ENCODE measurements at regions not wholly inside any gene's neighbourhood (a gene's known extent, or its start where the extent isn't known, plus 50 kb on each side); places are given as distances from the start of the nearest gene placed in this dataset.

- H3K27ac ChIP-seq (ENCODE audit: low read length): no peak overlapping the region
- no peak overlapping the region for H3K9ac ChIP-seq (ENCODE audit: low read length in 2 of 2)
- H3K4me1 ChIP-seq (ENCODE audit: control insufficient read depth, insufficient read depth, low read length): no peaks in the 10 kb centered on the region
- no peaks in the 10 kb centered on the region for H3K36me3 ChIP-seq (ENCODE audit: control insufficient read depth in 2 of 2, insufficient read depth in 2 of 2, low read length in 2 of 2)
- no peak overlapping the region for H3K4me3 ChIP-seq (ENCODE audit: low read length in 2 of 2)
- H3K27me3 ChIP-seq (ENCODE audit: control insufficient read depth in 1 of 2, insufficient read depth in 2 of 2, low read length in 2 of 2): no peaks in the 10 kb centered on the region
- no peaks in the 10 kb centered on the region for H3K9me3 ChIP-seq (ENCODE audit: control insufficient read depth in 2 of 2, low read length in 2 of 2)
Measured at GRCh38 chr11:70650075-70650909, 252.0 kb downstream of the CTTN start.

GRCh38 chr11:70651031-70651430 lies 252.7 kb downstream of the CTTN start:
- H3K27ac ChIP-seq (ENCODE audit: low read length): no peak overlapping the region
- no peak overlapping the region for H3K4me3 ChIP-seq (ENCODE audit: low read length in 2 of 2)
- no peaks in the 10 kb centered on the region for H3K4me1 ChIP-seq (ENCODE audit: control insufficient read depth, insufficient read depth, low read length)
- H3K9ac ChIP-seq (ENCODE audit: low read length in 2 of 2): no peak overlapping the region
- no peaks in the 10 kb centered on the region for H3K36me3 ChIP-seq (ENCODE audit: control insufficient read depth in 2 of 2, insufficient read depth in 2 of 2, low read length in 2 of 2)
- no peaks in the 10 kb centered on the region for H3K9me3 ChIP-seq (ENCODE audit: control insufficient read depth in 2 of 2, low read length in 2 of 2)
- H3K27me3 ChIP-seq (ENCODE audit: control insufficient read depth in 1 of 2, insufficient read depth in 2 of 2, low read length in 2 of 2): no peaks in the 10 kb centered on the region

DNA sequence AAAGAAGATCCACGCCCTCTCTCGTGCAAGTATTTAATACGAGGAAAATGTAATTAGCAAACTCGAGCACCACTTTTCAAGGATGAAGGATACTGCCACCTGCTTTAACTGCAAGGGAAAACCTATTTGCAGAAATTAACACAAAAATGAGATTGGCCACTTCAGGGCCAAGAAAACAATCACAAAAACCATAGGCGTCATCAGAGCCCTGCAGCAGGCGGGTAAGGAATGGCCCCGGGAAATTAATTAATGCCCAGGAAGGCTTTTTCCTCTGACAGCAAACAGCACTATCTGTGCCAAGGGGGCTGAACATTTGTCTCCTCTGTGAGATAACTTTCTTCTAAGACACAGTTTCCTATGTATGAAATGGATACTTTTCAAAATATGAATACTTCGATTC lies 255.7 kb downstream of the CTTN start:
- no peak overlapping the region for H3K27ac ChIP-seq (ENCODE audit: low read length)
- no peaks in the 10 kb centered on the region for H3K9me3 ChIP-seq (ENCODE audit: control insufficient read depth in 2 of 2, low read length in 2 of 2)
- peaks cover 3% of the 10 kb centered on the region for H3K4me1 ChIP-seq (ENCODE audit: control insufficient read depth, insufficient read depth, low read length)
- no peak overlapping the region for H3K4me3 ChIP-seq (ENCODE audit: low read length in 2 of 2)
- no peaks in the 10 kb centered on the region for H3K36me3 ChIP-seq (ENCODE audit: control insufficient read depth in 2 of 2, insufficient read depth in 2 of 2, low read length in 2 of 2)
- no peak overlapping the region for H3K9ac ChIP-seq (ENCODE audit: low read length in 2 of 2)
- H3K27me3 ChIP-seq (ENCODE audit: control insufficient read depth in 1 of 2, insufficient read depth in 2 of 2, low read length in 2 of 2): no peaks in the 10 kb centered on the region

DNA sequence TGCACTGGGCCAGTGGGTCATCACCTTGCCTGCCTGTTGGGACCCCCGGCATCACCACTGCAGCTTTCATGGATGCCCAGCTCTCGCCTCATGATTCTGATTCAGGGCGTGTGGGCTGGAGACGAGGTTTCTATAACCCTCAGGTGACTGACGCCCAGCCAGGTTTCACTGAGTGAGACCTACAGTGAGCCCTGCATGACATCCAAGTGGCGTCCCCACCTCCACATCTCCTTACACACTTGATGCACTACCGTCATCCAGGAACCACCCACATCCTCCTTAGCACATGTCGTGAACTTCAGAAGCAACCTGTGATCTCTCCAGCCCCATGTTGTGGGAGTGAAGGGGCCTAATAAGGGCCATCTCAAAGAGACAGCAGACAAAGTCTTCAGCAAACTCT lies 257.5 kb downstream of the CTTN start:
- no peaks in the 10 kb centered on the region for H3K27me3 ChIP-seq (ENCODE audit: control insufficient read depth in 1 of 2, insufficient read depth in 2 of 2, low read length in 2 of 2)
- H3K27ac ChIP-seq (ENCODE audit: low read length): no peak overlapping the region
- H3K4me1 ChIP-seq (ENCODE audit: control insufficient read depth, insufficient read depth, low read length): peaks cover 3% of the 10 kb centered on the region
- no peak overlapping the region for H3K4me3 ChIP-seq (ENCODE audit: low read length in 2 of 2)
- peaks cover 0 to 2% of the 10 kb centered on the region in 2 donors for H3K36me3 ChIP-seq (ENCODE audit: control insufficient read depth in 2 of 2, insufficient read depth in 2 of 2, low read length in 2 of 2)
- no peak overlapping the region for H3K9ac ChIP-seq (ENCODE audit: low read length in 2 of 2)
- H3K9me3 ChIP-seq (ENCODE audit: control insufficient read depth in 2 of 2, low read length in 2 of 2): no peaks in the 10 kb centered on the region

GRCh38 chr11:70656252-70656651 lies 257.9 kb downstream of the CTTN start:
- Histone ChIP-seq H3K4me3 (ENCODE audit: low read length in 2 of 2) (no peak overlapping the region), H3K36me3 (ENCODE audit: control insufficient read depth in 2 of 2, insufficient read depth in 2 of 2, low read length in 2 of 2) (peaks cover 0 to 2% of the 10 kb centered on the region in 2 donors), H3K9ac (ENCODE audit: low read length in 2 of 2) (no peak overlapping the region), H3K4me1 (ENCODE audit: control insufficient read depth, insufficient read depth, low read length) (peaks cover 3% of the 10 kb centered on the region), H3K27ac (ENCODE audit: low read length) (no peak overlapping the region), H3K27me3 (ENCODE audit: control insufficient read depth in 1 of 2, insufficient read depth in 2 of 2, low read length in 2 of 2) (peaks cover 0 to 2% of the 10 kb centered on the region in 2 donors), H3K9me3 (ENCODE audit: control insufficient read depth in 2 of 2, low read length in 2 of 2) (no peaks in the 10 kb centered on the region)

DNA sequence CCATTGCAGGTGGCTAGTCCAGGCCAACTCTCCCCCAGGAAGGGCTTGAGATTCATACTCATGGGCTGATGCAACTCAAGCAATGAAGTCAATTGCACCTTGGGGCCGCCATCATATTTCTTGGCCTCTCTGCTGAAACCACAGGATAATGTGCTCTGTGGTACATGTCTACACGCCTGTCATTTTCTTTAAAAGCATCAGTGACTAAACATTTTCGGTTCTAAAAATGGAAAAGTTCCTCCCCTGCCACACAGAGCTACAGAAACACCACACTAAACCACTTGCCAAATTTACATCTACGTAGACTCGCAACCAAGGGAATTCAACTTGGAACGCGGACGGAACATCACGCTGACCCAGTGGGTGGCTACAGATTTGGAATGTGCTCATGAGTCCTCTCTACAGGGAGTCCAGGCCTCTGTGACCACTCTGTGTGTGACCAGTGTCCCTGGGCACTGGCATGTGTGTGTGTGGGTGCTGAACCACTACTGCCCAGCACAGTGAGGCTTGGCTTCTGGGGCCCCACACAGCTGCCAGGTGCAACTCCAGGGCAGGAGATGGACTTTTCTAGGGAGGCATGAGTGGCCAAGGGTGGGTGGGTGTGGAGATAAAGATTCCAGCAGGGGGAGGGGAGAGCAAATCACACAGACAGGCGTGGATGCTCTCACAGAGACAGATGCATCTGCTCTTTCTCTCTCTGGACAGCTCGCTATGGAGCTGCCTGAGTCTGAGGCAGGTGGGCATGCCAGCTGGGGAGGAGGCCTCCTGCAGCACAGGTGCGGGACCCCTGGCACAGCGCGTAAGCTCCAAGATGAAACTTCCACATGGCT lies 261.9 kb downstream of the CTTN start:
- H3K27me3 ChIP-seq (ENCODE audit: control insufficient read depth in 1 of 2, insufficient read depth in 2 of 2, low read length in 2 of 2): peaks cover 2 to 5% of the 10 kb centered on the region in 2 donors
- peaks cover 15% of the 10 kb centered on the region for H3K4me1 ChIP-seq (ENCODE audit: control insufficient read depth, insufficient read depth, low read length)
- no peak overlapping the region for H3K9ac ChIP-seq (ENCODE audit: low read length in 2 of 2)
- no peak overlapping the region for H3K27ac ChIP-seq (ENCODE audit: low read length)
- H3K36me3 ChIP-seq (ENCODE audit: control insufficient read depth in 2 of 2, insufficient read depth in 2 of 2, low read length in 2 of 2): peaks cover 0 to 2% of the 10 kb centered on the region in 2 donors
- no peak overlapping the region for H3K4me3 ChIP-seq (ENCODE audit: low read length in 2 of 2)
- no peaks in the 10 kb centered on the region for H3K9me3 ChIP-seq (ENCODE audit: control insufficient read depth in 2 of 2, low read length in 2 of 2)

DNA sequence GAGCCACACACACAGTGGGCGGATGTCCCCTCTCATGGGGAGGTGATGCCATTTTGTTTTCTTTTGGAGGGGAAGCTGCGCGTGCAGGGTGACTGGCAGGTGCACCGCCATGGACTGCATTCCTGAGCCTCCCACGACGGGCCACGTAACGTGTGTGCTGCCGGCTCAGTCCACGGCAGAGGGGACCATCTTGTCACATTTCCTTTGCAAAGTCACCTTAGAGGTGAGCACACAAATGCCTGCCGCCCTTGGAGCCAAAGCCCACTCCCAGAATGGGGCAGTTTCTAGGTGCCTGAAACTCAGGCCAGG lies 262.5 kb downstream of the CTTN start:
- Histone ChIP-seq H3K36me3 (ENCODE audit: control insufficient read depth in 2 of 2, insufficient read depth in 2 of 2, low read length in 2 of 2) (peaks cover 0 to 2% of the 10 kb centered on the region in 2 donors), H3K27ac (ENCODE audit: low read length) (no peak overlapping the region), H3K9ac (ENCODE audit: low read length in 2 of 2) (no peak overlapping the region), H3K4me3 (ENCODE audit: low read length in 2 of 2) (no peak overlapping the region), H3K9me3 (ENCODE audit: control insufficient read depth in 2 of 2, low read length in 2 of 2) (no peaks in the 10 kb centered on the region), H3K4me1 (ENCODE audit: control insufficient read depth, insufficient read depth, low read length) (peaks cover 15% of the 10 kb centered on the region), H3K27me3 (ENCODE audit: control insufficient read depth in 1 of 2, insufficient read depth in 2 of 2, low read length in 2 of 2) (peaks cover 2 to 5% of the 10 kb centered on the region in 2 donors)

GRCh38 chr11:70661761-70662501 lies 263.6 kb downstream of the CTTN start:
- H3K4me1 ChIP-seq (ENCODE audit: control insufficient read depth, insufficient read depth, low read length): peaks cover 12% of the 10 kb centered on the region
- no peak overlapping the region for H3K27ac ChIP-seq (ENCODE audit: low read length)
- peaks cover 2 to 6% of the 10 kb centered on the region in 2 donors for H3K27me3 ChIP-seq (ENCODE audit: control insufficient read depth in 1 of 2, insufficient read depth in 2 of 2, low read length in 2 of 2)
- peak overlapping the region in 1 of 2 donors; percentile 54 for H3K4me3 ChIP-seq (ENCODE audit: low read length in 2 of 2)
- H3K9me3 ChIP-seq (ENCODE audit: control insufficient read depth in 2 of 2, low read length in 2 of 2): no peaks in the 10 kb centered on the region
- H3K9ac ChIP-seq (ENCODE audit: low read length in 2 of 2): no peak overlapping the region
- peaks cover 0 to 2% of the 10 kb centered on the region in 2 donors for H3K36me3 ChIP-seq (ENCODE audit: control insufficient read depth in 2 of 2, insufficient read depth in 2 of 2, low read length in 2 of 2)

- no peak overlapping the region for H3K4me3 ChIP-seq (ENCODE audit: low read length in 2 of 2)
Measured at GRCh38 chr11:70662691-70663098, 264.4 kb downstream of the CTTN start.

GRCh38 chr11:70663815-70664214 lies 265.5 kb downstream of the CTTN start:
- H3K36me3 ChIP-seq (ENCODE audit: control insufficient read depth in 2 of 2, insufficient read depth in 2 of 2, low read length in 2 of 2): peaks cover 2% of the 10 kb centered on the region in 2 donors
- no peak overlapping the region for H3K4me3 ChIP-seq (ENCODE audit: low read length in 2 of 2)
- H3K9ac ChIP-seq (ENCODE audit: low read length in 2 of 2): no peak overlapping the region
- no peak overlapping the region for H3K27ac ChIP-seq (ENCODE audit: low read length)
- peaks cover 3 to 8% of the 10 kb centered on the region in 2 donors for H3K27me3 ChIP-seq (ENCODE audit: control insufficient read depth in 1 of 2, insufficient read depth in 2 of 2, low read length in 2 of 2)
- H3K9me3 ChIP-seq (ENCODE audit: control insufficient read depth in 2 of 2, low read length in 2 of 2): no peaks in the 10 kb centered on the region
- H3K4me1 ChIP-seq (ENCODE audit: control insufficient read depth, insufficient read depth, low read length): peaks cover 12% of the 10 kb centered on the region

More at GRCh38 chr11:70662691-70663098, 264.4 kb downstream of the CTTN start:
- Histone ChIP-seq H3K27ac (ENCODE audit: low read length) (no peak overlapping the region), H3K9ac (ENCODE audit: low read length in 2 of 2) (no peak overlapping the region), H3K4me1 (ENCODE audit: control insufficient read depth, insufficient read depth, low read length) (peaks cover 12% of the 10 kb centered on the region), H3K36me3 (ENCODE audit: control insufficient read depth in 2 of 2, insufficient read depth in 2 of 2, low read length in 2 of 2) (peaks cover 0 to 2% of the 10 kb centered on the region in 2 donors), H3K9me3 (ENCODE audit: control insufficient read depth in 2 of 2, low read length in 2 of 2) (no peaks in the 10 kb centered on the region), H3K27me3 (ENCODE audit: control insufficient read depth in 1 of 2, insufficient read depth in 2 of 2, low read length in 2 of 2) (peaks cover 3 to 8% of the 10 kb centered on the region in 2 donors)
